ENCODE measurements at regions not wholly inside any gene's neighbourhood (a gene's known extent, or its start where the extent isn't known, plus 50 kb on each side); places are given as distances from the start of the nearest gene placed in this dataset.

- H3K4me1 ChIP-seq (ENCODE audit: insufficient read depth, low read length): 0 out of 2 replicates have a peak, but pooled peaks cover 5% of the 10 kb centered on the region
- no peaks in the 10 kb centered on the region for H3K27me3 ChIP-seq (ENCODE audit: insufficient read depth, low read length)
- no peak overlapping the region for H3K27ac ChIP-seq (ENCODE audit: low read length)
- H3K4me3 ChIP-seq (ENCODE audit: low read length): no peak overlapping the region
- no peaks in the 10 kb centered on the region for H3K36me3 ChIP-seq (ENCODE audit: insufficient read depth, low read depth, low read length)
- no peak overlapping the region for H3K9ac ChIP-seq (ENCODE audit: low read depth, low read length)
- H3K9me3 ChIP-seq (ENCODE audit: insufficient read depth, low read depth, low read length): no peaks in the 10 kb centered on the region
These were observed 127.7 kb upstream of the SPATA16 start for GRCh38 chr3:173268781-173269180.

GRCh38 chr3:173267716-173268115 is 126.7 kb upstream of the SPATA16 start:
- no peaks in the 10 kb centered on the region for H3K9me3 ChIP-seq (ENCODE audit: insufficient read depth, low read depth, low read length)
- H3K36me3 ChIP-seq (ENCODE audit: insufficient read depth, low read depth, low read length): no peaks in the 10 kb centered on the region
- H3K9ac ChIP-seq (ENCODE audit: low read depth, low read length): no peak overlapping the region
- 0 out of 2 replicates have a peak, but pooled peaks cover 5% of the 10 kb centered on the region for H3K4me1 ChIP-seq (ENCODE audit: insufficient read depth, low read length)
- no peak overlapping the region for H3K4me3 ChIP-seq (ENCODE audit: low read length)
- H3K27me3 ChIP-seq (ENCODE audit: insufficient read depth, low read length): no peaks in the 10 kb centered on the region
- H3K27ac ChIP-seq (ENCODE audit: low read length): no peak overlapping the region

GRCh38 chr3:173266441-173266840 is 125.4 kb upstream of the SPATA16 start:
- Histone ChIP-seq H3K9me3 (ENCODE audit: insufficient read depth, low read depth, low read length) (no peaks in the 10 kb centered on the region), H3K27ac (ENCODE audit: low read length) (no peak overlapping the region), H3K27me3 (ENCODE audit: insufficient read depth, low read length) (no peaks in the 10 kb centered on the region), H3K9ac (ENCODE audit: low read depth, low read length) (no peak overlapping the region), H3K4me3 (ENCODE audit: low read length) (no peak overlapping the region), H3K36me3 (ENCODE audit: insufficient read depth, low read depth, low read length) (no peaks in the 10 kb centered on the region), H3K4me1 (ENCODE audit: insufficient read depth, low read length) (0 out of 2 replicates have a peak, but pooled peaks cover 5% of the 10 kb centered on the region)

- Histone ChIP-seq H3K36me3 (ENCODE audit: insufficient read depth, low read depth, low read length) (no peaks in the 10 kb centered on the region), H3K9ac (ENCODE audit: low read depth, low read length) (no peak overlapping the region), H3K27me3 (ENCODE audit: insufficient read depth, low read length) (no peaks in the 10 kb centered on the region), H3K4me1 (ENCODE audit: insufficient read depth, low read length) (peaks cover 4% of the 10 kb centered on the region), H3K4me3 (ENCODE audit: low read length) (no peak overlapping the region; the same call in 1 of the 2 replicates), H3K9me3 (ENCODE audit: insufficient read depth, low read depth, low read length) (no peaks in the 10 kb centered on the region), H3K27ac (ENCODE audit: low read length) (no peak overlapping the region)
These were observed 117.7 kb upstream of the SPATA16 start for GRCh38 chr3:173258697-173259096.

- Histone ChIP-seq H3K9me3 (ENCODE audit: insufficient read depth, low read depth, low read length) (no peaks in the 10 kb centered on the region), H3K4me1 (ENCODE audit: insufficient read depth, low read length) (peaks cover 4% of the 10 kb centered on the region), H3K27me3 (ENCODE audit: insufficient read depth, low read length) (no peaks in the 10 kb centered on the region), H3K9ac (ENCODE audit: low read depth, low read length) (no peak overlapping the region), H3K4me3 (ENCODE audit: low read length) (no peak overlapping the region), H3K27ac (ENCODE audit: low read length) (no peak overlapping the region), H3K36me3 (ENCODE audit: insufficient read depth, low read depth, low read length) (no peaks in the 10 kb centered on the region)
These were observed 116.8 kb upstream of the SPATA16 start for GRCh38 chr3:173257797-173258196.

GRCh38 chr3:173255555-173255954 is 114.5 kb upstream of the SPATA16 start:
- H3K27me3 ChIP-seq (ENCODE audit: insufficient read depth, low read length): no peaks in the 10 kb centered on the region
- no peaks in the 10 kb centered on the region for H3K9me3 ChIP-seq (ENCODE audit: insufficient read depth, low read depth, low read length)
- H3K4me3 ChIP-seq (ENCODE audit: low read length): no peak overlapping the region
- H3K27ac ChIP-seq (ENCODE audit: low read length): no peak overlapping the region
- peaks cover 4% of the 10 kb centered on the region for H3K4me1 ChIP-seq (ENCODE audit: insufficient read depth, low read length)
- no peaks in the 10 kb centered on the region for H3K36me3 ChIP-seq (ENCODE audit: insufficient read depth, low read depth, low read length)
- H3K9ac ChIP-seq (ENCODE audit: low read depth, low read length): no peak overlapping the region

- H3K9ac ChIP-seq (ENCODE audit: low read depth, low read length): no peak overlapping the region
- no peaks in the 10 kb centered on the region for H3K27me3 ChIP-seq (ENCODE audit: insufficient read depth, low read length)
- no peak overlapping the region for H3K4me3 ChIP-seq (ENCODE audit: low read length)
- no peaks in the 10 kb centered on the region for H3K9me3 ChIP-seq (ENCODE audit: insufficient read depth, low read depth, low read length)
- H3K27ac ChIP-seq (ENCODE audit: low read length): no peak overlapping the region
- H3K36me3 ChIP-seq (ENCODE audit: insufficient read depth, low read depth, low read length): no peaks in the 10 kb centered on the region
- H3K4me1 ChIP-seq (ENCODE audit: insufficient read depth, low read length): peaks cover under 1% of the 10 kb centered on the region; the same call in 1 of the 2 replicates
These were observed 112.4 kb upstream of the SPATA16 start for GRCh38 chr3:173253471-173253870.

- no peaks in the 10 kb centered on the region for H3K9me3 ChIP-seq (ENCODE audit: insufficient read depth, low read depth, low read length)
- H3K27ac ChIP-seq (ENCODE audit: low read length): no peak overlapping the region
- no peaks in the 10 kb centered on the region for H3K27me3 ChIP-seq (ENCODE audit: insufficient read depth, low read length)
- H3K4me1 ChIP-seq (ENCODE audit: insufficient read depth, low read length): peaks cover 6% of the 10 kb centered on the region; the same call in 1 of the 2 replicates
- H3K36me3 ChIP-seq (ENCODE audit: insufficient read depth, low read depth, low read length): no peaks in the 10 kb centered on the region
- H3K4me3 ChIP-seq (ENCODE audit: low read length): no peak overlapping the region
- no peak overlapping the region for H3K9ac ChIP-seq (ENCODE audit: low read depth, low read length)
These were observed 108.4 kb upstream of the SPATA16 start for GRCh38 chr3:173249457-173249856.

- no peak overlapping the region for H3K27ac ChIP-seq (ENCODE audit: low read length)
- H3K4me3 ChIP-seq (ENCODE audit: low read length): no peak overlapping the region
- H3K9ac ChIP-seq (ENCODE audit: low read depth, low read length): no peak overlapping the region
- no peaks in the 10 kb centered on the region for H3K9me3 ChIP-seq (ENCODE audit: insufficient read depth, low read depth, low read length)
- H3K4me1 ChIP-seq (ENCODE audit: insufficient read depth, low read length): peaks cover 6% of the 10 kb centered on the region; the same call in 1 of the 2 replicates
- H3K27me3 ChIP-seq (ENCODE audit: insufficient read depth, low read length): no peaks in the 10 kb centered on the region
- no peaks in the 10 kb centered on the region for H3K36me3 ChIP-seq (ENCODE audit: insufficient read depth, low read depth, low read length)
These were observed 100.7 kb upstream of the SPATA16 start for GRCh38 chr3:173241727-173242126.

GRCh38 chr3:173238091-173238490 is 97.1 kb upstream of the SPATA16 start:
- Histone ChIP-seq H3K27me3 (ENCODE audit: insufficient read depth, low read length) (no peaks in the 10 kb centered on the region), H3K27ac (ENCODE audit: low read length) (no peak overlapping the region), H3K4me3 (ENCODE audit: low read length) (no peak overlapping the region), H3K36me3 (ENCODE audit: insufficient read depth, low read depth, low read length) (no peaks in the 10 kb centered on the region), H3K9me3 (ENCODE audit: insufficient read depth, low read depth, low read length) (no peaks in the 10 kb centered on the region), H3K4me1 (ENCODE audit: insufficient read depth, low read length) (no peaks in the 10 kb centered on the region), H3K9ac (ENCODE audit: low read depth, low read length) (no peak overlapping the region)

GRCh38 chr3:173225351-173225750 is 84.3 kb upstream of the SPATA16 start:
- Histone ChIP-seq H3K9me3 (ENCODE audit: insufficient read depth, low read depth, low read length) (no peaks in the 10 kb centered on the region), H3K4me1 (ENCODE audit: insufficient read depth, low read length) (no peaks in the 10 kb centered on the region), H3K4me3 (ENCODE audit: low read length) (no peak overlapping the region), H3K27ac (ENCODE audit: low read length) (no peak overlapping the region), H3K9ac (ENCODE audit: low read depth, low read length) (no peak overlapping the region), H3K36me3 (ENCODE audit: insufficient read depth, low read depth, low read length) (no peaks in the 10 kb centered on the region), H3K27me3 (ENCODE audit: insufficient read depth, low read length) (no peaks in the 10 kb centered on the region)

GRCh38 chr3:173221010-173221409 is 80.0 kb upstream of the SPATA16 start:
- no peak overlapping the region for H3K27ac ChIP-seq (ENCODE audit: low read length)

More at GRCh38 chr3:173221010-173221409, 80.0 kb upstream of the SPATA16 start:
- H3K27me3 ChIP-seq (ENCODE audit: insufficient read depth, low read length): no peaks in the 10 kb centered on the region
- H3K4me1 ChIP-seq (ENCODE audit: insufficient read depth, low read length): no peaks in the 10 kb centered on the region
- H3K9me3 ChIP-seq (ENCODE audit: insufficient read depth, low read depth, low read length): no peaks in the 10 kb centered on the region; the same call in 1 of the 2 replicates
- no peak overlapping the region for H3K4me3 ChIP-seq (ENCODE audit: low read length)
- H3K36me3 ChIP-seq (ENCODE audit: insufficient read depth, low read depth, low read length): no peaks in the 10 kb centered on the region
- H3K9ac ChIP-seq (ENCODE audit: low read depth, low read length): no peak overlapping the region
